Right lung (tissue), 2 donors: ENCODE measurements at regions not wholly inside any gene's neighbourhood (a gene's known extent, or its start where the extent isn't known, plus 50 kb on each side); places are given as distances from the start of the nearest gene placed in this dataset.
"Not testable (repeated sequence)": the region's sequence is repeated elsewhere in the genome, so short reads cannot be mapped to it uniquely, and the experiment has no call there.

ENCODE experiments used
- DNase-seq, 2 donors: peaks; one replicate each; pipeline ENCODE4 v3.0.0-alpha.2; 2013

- no peak for DNase-seq
Measured at GRCh38 chr3:117005274-117005673, 295.7 kb downstream of the TUSC7 start.

- no peak for DNase-seq
Measured at GRCh38 chr3:117005911-117006522, 296.4 kb downstream of the TUSC7 start.

GRCh38 chr3:117010318-117010717 lies 300.7 kb downstream of the TUSC7 start:
- DNase-seq: no peak

- no peak for DNase-seq
Measured at GRCh38 chr3:117011687-117012250, 302.2 kb downstream of the TUSC7 start.

- DNase-seq: no peak
Measured at GRCh38 chr3:117016378-117016777, 306.8 kb downstream of the TUSC7 start.

- no peak for DNase-seq
Measured at GRCh38 chr3:117017135-117017894, 307.7 kb downstream of the TUSC7 start.

- DNase-seq: no peak
Measured at GRCh38 chr3:117018655-117019054, 309.1 kb downstream of the TUSC7 start.

GRCh38 chr3:117019082-117019713 lies 309.6 kb downstream of the TUSC7 start:
- peak; percentile 38 to 61 for DNase-seq

GRCh38 chr3:117026401-117026800 lies 316.8 kb downstream of the TUSC7 start:
- no peak for DNase-seq

GRCh38 chr3:117035745-117036144 lies 326.2 kb downstream of the TUSC7 start:
- DNase-seq: no peak

GRCh38 chr3:117036259-117036799 lies 326.8 kb downstream of the TUSC7 start:
- DNase-seq: peak; percentile 46 to 58

- no peak for DNase-seq
Measured at GRCh38 chr3:117045143-117045542, 335.6 kb downstream of the TUSC7 start.

- DNase-seq: no peak
Measured at GRCh38 chr3:117047951-117048705, 338.5 kb downstream of the TUSC7 start.

GRCh38 chr3:117052395-117052794 lies 342.8 kb downstream of the TUSC7 start:
- DNase-seq: no peak

- DNase-seq: no peak
Measured at GRCh38 chr3:117054556-117054955, 345.0 kb downstream of the TUSC7 start.

- not testable (repeated sequence) for DNase-seq
Measured at GRCh38 chr3:117056946-117057345, 347.4 kb downstream of the TUSC7 start.

- peak; percentile 35 to 39 for DNase-seq
Measured at GRCh38 chr3:117059067-117059955, 349.7 kb downstream of the TUSC7 start.

GRCh38 chr3:117059956-117060270 lies 350.3 kb downstream of the TUSC7 start:
- DNase-seq: peak in 1 of 2 donors; percentile 10

GRCh38 chr3:117063930-117064329 lies 354.4 kb downstream of the TUSC7 start:
- no peak for DNase-seq

GRCh38 chr3:117068301-117068700 lies 358.7 kb downstream of the TUSC7 start:
- no peak for DNase-seq

GRCh38 chr3:117074826-117075225 lies 365.2 kb downstream of the TUSC7 start:
- no peak for DNase-seq
